ENCODE measurements at regions not wholly inside any gene's neighbourhood (a gene's known extent, or its start where the extent isn't known, plus 50 kb on each side); places are given as distances from the start of the nearest gene placed in this dataset.
"Not testable (repeated sequence)": the region's sequence is repeated elsewhere in the genome, so short reads cannot be mapped to it uniquely, and the experiment has no call there.

DNA sequence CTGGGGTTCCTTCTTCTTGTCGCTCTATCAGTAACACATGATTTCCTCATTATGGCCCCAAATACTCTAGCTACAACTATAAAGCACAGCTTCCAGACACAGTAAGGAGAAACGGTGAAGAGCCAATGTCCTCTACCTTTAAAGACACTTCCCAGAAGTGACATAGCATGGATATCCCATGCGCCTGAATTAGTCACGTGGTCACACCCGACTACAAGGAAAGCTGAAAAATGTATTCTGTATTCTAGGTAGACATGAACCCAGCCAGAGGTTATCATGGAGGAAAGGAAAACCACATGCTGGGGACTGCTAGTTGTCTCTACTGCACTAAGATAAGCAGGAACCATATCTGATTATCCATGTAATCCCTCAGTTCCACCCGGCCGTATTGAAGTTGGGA lies 244.3 kb downstream of the LMX1A start:
- Histone ChIP-seq H3K36me3 (ENCODE audit: control insufficient read depth, insufficient read depth, low read length) (no peaks in the 10 kb centered on the region), H3K4me2 (ENCODE audit: low read length) (no peak overlapping the region), H3K9ac (no peak overlapping the region), H3K4me3 (ENCODE audit: low read depth, low read length) (no peak overlapping the region), H3K27ac (no peak overlapping the region), H2AFZ (no peak overlapping the region), H3K27me3 (ENCODE audit: control insufficient read depth, insufficient read depth, low read length) (no peaks in the 10 kb centered on the region), H3K79me2 (no peaks in the 10 kb centered on the region), H3K4me1 (no peaks in the 10 kb centered on the region), H3K9me3 (ENCODE audit: control insufficient read depth, low read length) (no peaks in the 10 kb centered on the region)
- TF ChIP-seq, protein P1, sequence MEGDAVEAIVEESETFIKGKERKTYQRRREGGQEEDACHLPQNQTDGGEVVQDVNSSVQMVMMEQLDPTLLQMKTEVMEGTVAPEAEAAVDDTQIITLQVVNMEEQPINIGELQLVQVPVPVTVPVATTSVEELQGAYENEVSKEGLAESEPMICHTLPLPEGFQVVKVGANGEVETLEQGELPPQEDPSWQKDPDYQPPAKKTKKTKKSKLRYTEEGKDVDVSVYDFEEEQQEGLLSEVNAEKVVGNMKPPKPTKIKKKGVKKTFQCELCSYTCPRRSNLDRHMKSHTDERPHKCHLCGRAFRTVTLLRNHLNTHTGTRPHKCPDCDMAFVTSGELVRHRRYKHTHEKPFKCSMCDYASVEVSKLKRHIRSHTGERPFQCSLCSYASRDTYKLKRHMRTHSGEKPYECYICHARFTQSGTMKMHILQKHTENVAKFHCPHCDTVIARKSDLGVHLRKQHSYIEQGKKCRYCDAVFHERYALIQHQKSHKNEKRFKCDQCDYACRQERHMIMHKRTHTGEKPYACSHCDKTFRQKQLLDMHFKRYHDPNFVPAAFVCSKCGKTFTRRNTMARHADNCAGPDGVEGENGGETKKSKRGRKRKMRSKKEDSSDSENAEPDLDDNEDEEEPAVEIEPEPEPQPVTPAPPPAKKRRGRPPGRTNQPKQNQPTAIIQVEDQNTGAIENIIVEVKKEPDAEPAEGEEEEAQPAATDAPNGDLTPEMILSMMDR (IDR thresholded peaks at IDR 0.05) = no peak

DNA sequence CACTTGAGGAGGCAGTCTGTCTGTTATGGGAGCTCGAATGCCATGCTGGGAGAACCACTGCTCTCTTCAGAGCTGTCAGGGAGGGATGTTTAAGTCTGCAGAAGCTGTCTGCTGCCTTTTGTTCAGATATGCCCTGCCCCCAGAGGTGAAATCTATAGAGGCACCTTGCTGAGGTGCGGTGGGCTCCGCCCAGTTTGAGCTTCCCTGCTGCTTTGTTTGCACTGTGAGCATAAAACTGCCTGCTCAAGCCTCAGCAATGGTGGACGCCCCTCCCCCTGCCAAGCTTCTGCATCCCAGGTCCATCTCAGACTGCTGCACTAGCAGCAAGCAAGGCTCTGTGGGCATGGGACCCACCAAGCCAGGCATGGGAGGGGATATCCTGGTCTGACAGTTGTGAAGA lies 247.5 kb downstream of the LMX1A start:
- Histone ChIP-seq H3K36me3 (ENCODE audit: control insufficient read depth, insufficient read depth, low read length) (no peaks in the 10 kb centered on the region), H3K4me2 (ENCODE audit: low read length) (no peak overlapping the region), H3K9me3 (ENCODE audit: control insufficient read depth, low read length) (no peaks in the 10 kb centered on the region), H3K4me3 (ENCODE audit: low read depth, low read length) (no peak overlapping the region), H2AFZ (no peak overlapping the region), H3K27me3 (ENCODE audit: control insufficient read depth, insufficient read depth, low read length) (no peaks in the 10 kb centered on the region), H3K9ac (no peak overlapping the region), H3K27ac (no peak overlapping the region), H3K4me1 (no peaks in the 10 kb centered on the region), H3K79me2 (no peaks in the 10 kb centered on the region)
- TF ChIP-seq, protein P1 (IDR thresholded peaks at IDR 0.05) = no peak

DNA sequence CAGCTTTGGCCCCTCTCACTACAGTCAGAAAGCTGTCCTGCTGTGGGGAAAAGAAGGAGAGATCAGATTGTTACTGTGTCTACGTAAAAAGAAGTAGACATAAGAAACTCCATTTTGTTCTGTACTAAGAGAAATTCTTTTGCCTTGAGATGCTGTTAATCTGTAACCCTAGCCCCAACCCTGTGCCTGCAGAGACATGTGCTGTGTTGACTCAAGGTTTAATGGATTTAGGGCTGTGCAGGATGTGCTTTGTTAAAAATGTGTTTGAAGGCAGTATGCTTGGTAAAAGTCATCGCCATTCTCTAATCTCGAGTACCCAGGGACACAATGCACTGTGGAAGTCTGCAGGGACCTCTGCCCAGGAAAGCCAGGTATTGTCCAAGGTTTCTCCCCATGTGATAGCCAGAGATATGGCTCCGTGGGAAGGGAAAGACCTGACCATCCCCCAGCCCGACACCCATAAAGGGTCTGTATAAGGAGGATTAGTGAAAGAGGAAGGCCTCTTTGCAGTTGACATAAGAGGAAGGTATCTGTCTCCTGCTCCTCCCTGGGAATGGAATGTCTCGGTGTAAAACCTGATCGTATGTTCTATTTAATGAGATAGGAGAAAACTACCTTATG lies 263.9 kb downstream of the LMX1A start:
- not testable (repeated sequence) for H3K4me3 ChIP-seq (ENCODE audit: low read depth, low read length); H3K4me2 ChIP-seq (ENCODE audit: low read length); H2AFZ ChIP-seq; H3K27me3 ChIP-seq (ENCODE audit: control insufficient read depth, insufficient read depth, low read length); H3K9ac ChIP-seq; H3K36me3 ChIP-seq (ENCODE audit: control insufficient read depth, insufficient read depth, low read length); H3K27ac ChIP-seq; H3K4me1 ChIP-seq; H3K9me3 ChIP-seq (ENCODE audit: control insufficient read depth, low read length); H3K79me2 ChIP-seq

DNA sequence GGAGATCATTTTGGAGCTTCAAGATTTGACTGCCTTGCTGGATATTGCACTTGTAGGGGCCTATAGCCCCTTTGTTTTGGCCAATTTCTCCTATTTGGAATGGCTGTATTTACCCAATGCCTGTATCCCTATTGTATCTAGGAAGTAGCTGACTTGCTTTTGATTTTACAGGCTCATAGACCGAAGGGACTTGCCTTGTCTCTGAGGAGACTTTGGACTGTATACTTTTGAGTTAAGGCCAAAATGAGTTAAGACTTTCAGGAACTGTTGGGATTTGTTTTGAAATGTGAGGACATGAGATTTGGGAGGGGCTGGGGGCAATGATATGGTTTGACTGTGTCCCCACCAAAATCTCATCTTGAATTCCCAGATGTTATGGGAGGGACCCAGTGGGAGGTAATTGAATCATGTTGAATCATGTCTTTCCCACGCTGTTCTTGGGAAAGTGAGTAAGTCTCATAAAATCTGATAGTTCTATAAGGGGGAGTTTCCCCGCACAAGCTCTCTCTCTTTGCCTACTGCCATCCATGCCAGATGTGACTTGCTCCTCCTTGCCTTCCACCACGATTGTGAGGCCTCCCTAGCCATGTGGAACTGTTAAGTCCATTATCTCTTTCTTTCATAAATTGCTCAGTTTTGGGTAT lies 276.1 kb downstream of the LMX1A start:
- no peak overlapping the region for H2AFZ ChIP-seq
- TF ChIP-seq, protein P1 (IDR thresholded peaks at IDR 0.05) = no peak
- no peaks in the 10 kb centered on the region for H3K9me3 ChIP-seq (ENCODE audit: control insufficient read depth, low read length)
- H3K27ac ChIP-seq = no peak overlapping the region
- H3K4me1 ChIP-seq = no peaks in the 10 kb centered on the region
- H3K27me3 ChIP-seq (ENCODE audit: control insufficient read depth, insufficient read depth, low read length) = no peaks in the 10 kb centered on the region
- H3K36me3 ChIP-seq (ENCODE audit: control insufficient read depth, insufficient read depth, low read length) = no peaks in the 10 kb centered on the region
- H3K4me2 ChIP-seq (ENCODE audit: low read length) = no peak overlapping the region
- no peak overlapping the region for H3K9ac ChIP-seq
- no peak overlapping the region for H3K4me3 ChIP-seq (ENCODE audit: low read depth, low read length)
- no peaks in the 10 kb centered on the region for H3K79me2 ChIP-seq

DNA sequence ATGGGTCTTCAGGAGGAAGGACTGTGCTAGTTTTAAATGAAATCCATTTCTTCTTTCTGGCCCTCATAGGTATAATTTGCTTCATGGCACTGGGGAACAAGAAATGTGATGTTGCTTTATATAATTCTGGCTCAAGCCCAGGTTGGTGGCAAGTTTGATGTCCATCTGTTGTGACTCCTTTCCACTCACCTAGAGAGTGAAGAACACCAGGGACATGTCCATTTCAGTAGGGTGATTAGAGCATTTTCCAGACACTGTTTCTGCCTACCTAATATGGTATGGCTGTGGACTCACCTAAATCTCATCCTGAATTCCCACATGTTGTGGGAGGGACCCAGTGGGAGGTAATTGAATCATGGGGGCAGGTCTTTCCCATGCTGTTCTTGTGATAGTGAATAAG lies 278.1 kb downstream of the LMX1A start:
- Histone ChIP-seq H3K9ac (no peak overlapping the region), H3K79me2 (no peaks in the 10 kb centered on the region), H3K4me3 (ENCODE audit: low read depth, low read length) (no peak overlapping the region), H3K27ac (no peak overlapping the region), H3K4me1 (no peaks in the 10 kb centered on the region), H3K27me3 (ENCODE audit: control insufficient read depth, insufficient read depth, low read length) (no peaks in the 10 kb centered on the region), H3K36me3 (ENCODE audit: control insufficient read depth, insufficient read depth, low read length) (no peaks in the 10 kb centered on the region), H3K9me3 (ENCODE audit: control insufficient read depth, low read length) (no peaks in the 10 kb centered on the region), H3K4me2 (ENCODE audit: low read length) (no peak overlapping the region), H2AFZ (no peak overlapping the region)
- TF ChIP-seq, protein P1 (IDR thresholded peaks at IDR 0.05) = no peak
